Endothelial cell of umbilical vein (primary cell): ENCODE measurements at regions not wholly inside any gene's neighbourhood (a gene's known extent, or its start where the extent isn't known, plus 50 kb on each side); places are given as distances from the start of the nearest gene placed in this dataset.

Experiments
- BruUV-seq: library from RNA; stranded (reverse); fragments of 400-500 nt; replicated peaks from 2 replicates; lab custom pipeline; 2021; lab: Mats Ljungman, UMichigan
- CTCF ChIA-PET: fragments of 300-600, 350-600 bp; sonication (Branson Sonifier 250); formaldehyde crosslinking; loops from one replicate; lab custom pipeline; 2021; ENCODE audit warnings: antibody characterized with exemption, inconsistent platforms; lab: Charles Lee
- POLR2A ChIA-PET: fragments of 300-600, 350-600 bp; sonication (Branson Sonifier 250); formaldehyde crosslinking; loops from one replicate; lab custom pipeline; 2021; ENCODE audit warnings: antibody characterized with exemption, inconsistent platforms; lab: Charles Lee
- DNase-seq: peaks from one replicate; pipeline ENCODE4 v3.0.0-alpha.2; 2011; ENCODE audit warnings: low read depth, low spot score
- FAIRE-seq: peaks from 2 replicates; lab custom pipeline; 2011; peaks lifted over from hg19 to GRCh38; lab: Jason Lieb, UNC
- H2AFZ ChIP-seq: 2 replicates; pipeline ENCODE4 v1.6.0; 2012; ENCODE audit warnings: low read depth, low read length, control low read depth, inconsistent platforms
- H3K27ac ChIP-seq: 2 replicates; pipeline ENCODE4 v1.5.1; 2011; ENCODE audit warnings: low read depth, mild to moderate bottlenecking, control low read depth, low read length, moderate library complexity; ENCODE audit not compliant: insufficient read depth
- H3K27me3 ChIP-seq, 2 experiments: 2 replicates each; pipeline versions ENCODE4 v1.6.0 to v1.6.1; 2011; ENCODE audit warnings: low read length in 2 of 2, mixed read lengths in 1 of 2; ENCODE audit not compliant: control insufficient read depth in 2 of 2, insufficient read depth in 2 of 2
- H3K36me3 ChIP-seq, 2 experiments: 2 replicates in 1 of 2; 3 replicates in 1 of 2; pipeline ENCODE4 v1.5.1; 2011; ENCODE audit warnings: low read length in 2 of 2, mild to moderate bottlenecking in 1 of 2, moderate library complexity in 1 of 2; ENCODE audit not compliant: control insufficient read depth in 2 of 2, insufficient read depth in 2 of 2; ENCODE audit errors: extremely low read depth in 1 of 2
- H3K4me1 ChIP-seq: 3 replicates; pipeline ENCODE4 v1.5.1; 2011; ENCODE audit warnings: mild to moderate bottlenecking, low read length; ENCODE audit not compliant: control insufficient read depth, insufficient read depth; ENCODE audit errors: extremely low read depth
- H3K4me2 ChIP-seq: 2 replicates; pipeline ENCODE4 v1.6.1; 2011; ENCODE audit warnings: low read length, control low read depth, mixed read lengths; ENCODE audit not compliant: insufficient read depth
- H3K4me3 ChIP-seq, 3 experiments: fragments of 200-600 bp in 1 of 3; sonication (generic), shearing (Covaris generic) in 1 of 3; replicated peaks in 1 of 3; 2 replicates each; pipeline ENCODE4 v1.5.1; 2011 to 2016; ENCODE audit warnings: control low read depth in 3 of 3, low read length in 3 of 3, mild to moderate bottlenecking in 2 of 3, inconsistent platforms in 1 of 3, low read depth in 1 of 3, moderate library complexity in 1 of 3; ENCODE audit not compliant: insufficient read depth in 1 of 3
- H3K79me2 ChIP-seq: 2 replicates; pipeline ENCODE4 v1.6.0; 2012; ENCODE audit warnings: low read length, inconsistent platforms; ENCODE audit not compliant: control insufficient read depth, insufficient read depth
- H3K9ac ChIP-seq: replicated peaks from 2 replicates; pipeline ENCODE3; 2011; ENCODE audit warnings: low read length, control low read depth; ENCODE audit not compliant: insufficient read depth; ENCODE audit errors: extremely low read depth
- H3K9me1 ChIP-seq: replicated peaks from 3 replicates; pipeline ENCODE4 v1.6.0; 2011; ENCODE audit warnings: mild to moderate bottlenecking, low read length; ENCODE audit not compliant: control insufficient read depth, insufficient read depth; ENCODE audit errors: extremely low read depth
- H3K9me3 ChIP-seq: replicated peaks from 2 replicates; pipeline ENCODE4 v1.5.1; 2012; ENCODE audit warnings: low read length, inconsistent platforms; ENCODE audit not compliant: control insufficient read depth, insufficient read depth
- H4K20me1 ChIP-seq: replicated peaks from 2 replicates; pipeline ENCODE3; 2011; ENCODE audit warnings: mild to moderate bottlenecking, low read length; ENCODE audit not compliant: control insufficient read depth, insufficient read depth; ENCODE audit errors: extremely low read depth
- EZH2 ChIP-seq: IDR thresholded peaks from 2 replicates; pipeline ENCODE4 v1.6.1; 2012; ENCODE audit warnings: borderline replicate concordance, low read depth, mild to moderate bottlenecking, moderate library complexity, low read length, inconsistent platforms; ENCODE audit not compliant: severe bottlenecking
- FOS ChIP-seq: IDR thresholded peaks from 2 replicates; pipeline ENCODE4 v1.6.1; 2011; ENCODE audit warnings: mild to moderate bottlenecking, low read length, moderate library complexity, borderline replicate concordance; ENCODE audit not compliant: insufficient read depth
- GATA2 ChIP-seq: IDR thresholded peaks from 2 replicates; pipeline ENCODE4 v1.7.0; 2011; ENCODE audit warnings: low read depth, mild to moderate bottlenecking, moderate library complexity, mixed read lengths, low read length; ENCODE audit not compliant: insufficient read length, insufficient read depth
- JUN ChIP-seq: IDR thresholded peaks from 2 replicates; pipeline ENCODE4 v1.6.1; 2011; ENCODE audit warnings: borderline replicate concordance, low read depth; ENCODE audit not compliant: insufficient read length, insufficient read depth
- MAX ChIP-seq: IDR thresholded peaks from 2 replicates; pipeline ENCODE4 v1.6.1; 2011; ENCODE audit not compliant: insufficient read depth, insufficient read length
- MYC ChIP-seq: IDR thresholded peaks from one replicate; pipeline ENCODE4 v1.6.1; 2011; ENCODE audit warnings: mild to moderate bottlenecking, low read depth, low read length
- POLR2A ChIP-seq: IDR thresholded peaks from 2 replicates; pipeline ENCODE4 v1.6.1; 2012; ENCODE audit warnings: low read depth, mild to moderate bottlenecking, control low read depth, low read length
- POLR2AphosphoS5 ChIP-seq: IDR thresholded peaks from 2 replicates; pipeline ENCODE4 v1.6.1; 2012; ENCODE audit warnings: low read depth, mild to moderate bottlenecking, control low read depth, low read length, moderate library complexity; ENCODE audit not compliant: insufficient read depth
- dilution Hi-C: fragments of 300-500 bp; cut with MboI; formaldehyde crosslinking; loops from one replicate; pipeline ENCODE4 v1.15.0; 2019; ENCODE audit warnings: low sequenced_read_pairs; ENCODE audit not compliant: extremely low pct_ligation_motif_present
- intact Hi-C: fragments of 100-400 bp; cut with micrococcal nuclease; formaldehyde crosslinking; loops from one replicate; pipeline ENCODE4 v1.10.0; 2022
- TF ChIP-seq, protein P1 (sequence below), 2 donors: IDR thresholded peaks; 1 replicate in 1 of 2; 2 replicates in 1 of 2; pipeline ENCODE4 v1.5.1; 2011; ENCODE audit warnings: low read length in 2 of 2, mild to moderate bottlenecking in 2 of 2, moderate library complexity in 2 of 2, control low read depth in 1 of 2, inconsistent platforms in 1 of 2, low read depth in 1 of 2; ENCODE audit not compliant: insufficient read depth in 1 of 2; ENCODE audit errors: extremely low read depth in 1 of 2

DNA sequence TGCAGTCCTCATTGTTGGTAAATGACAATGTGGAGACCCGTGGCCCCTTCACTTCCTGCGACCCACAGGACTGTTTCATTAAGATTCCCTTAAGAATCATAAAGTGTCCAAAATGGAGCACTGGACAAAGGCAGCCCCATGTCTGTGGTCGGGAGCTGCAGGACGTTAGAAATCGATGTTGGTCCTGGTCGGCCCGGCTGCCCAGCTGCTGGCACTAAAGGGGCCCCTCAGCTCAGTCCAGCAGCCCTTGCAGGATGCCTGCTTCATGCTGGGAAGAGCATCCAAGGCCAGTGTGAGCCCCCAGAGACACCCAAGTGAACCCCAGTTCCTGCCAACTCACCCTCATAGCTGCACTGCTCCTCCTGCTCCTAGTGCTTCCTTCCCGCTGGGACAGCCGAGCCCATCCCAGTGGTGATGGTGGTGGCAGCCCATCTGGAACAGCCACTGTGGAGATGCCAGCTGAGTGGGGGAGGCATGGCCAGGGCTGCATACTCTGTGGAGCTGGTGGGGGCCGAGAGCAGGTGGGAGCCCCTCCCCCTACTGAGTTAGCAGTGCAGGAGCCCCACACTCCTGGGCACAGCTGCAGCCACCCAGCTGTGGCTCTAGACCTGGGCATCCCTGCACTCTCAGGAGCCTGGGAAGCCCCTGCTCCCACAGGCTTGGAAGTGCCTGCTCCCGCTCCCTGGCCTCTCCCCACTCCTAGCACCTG lies 168.0 kb upstream of the IRX2 start:
- Histone ChIP-seq H3K9me3 (no peaks in the 10 kb centered on the region), H3K9ac (no peak overlapping the region), H3K9me1 (no peaks in the 10 kb centered on the region), H2AFZ (no peak overlapping the region), H4K20me1 (no peaks in the 10 kb centered on the region), H3K36me3 (no peaks in the 10 kb centered on the region), H3K27me3 (no peaks in the 10 kb centered on the region), H3K4me1 (no peaks in the 10 kb centered on the region), H3K4me3 (no peak overlapping the region), H3K27ac (no peak overlapping the region), H3K79me2 (no peaks in the 10 kb centered on the region), H3K4me2 (no peak overlapping the region)
- ChIA-PET CTCF (no interaction called here), POLR2A (no interaction called here)
- dilution Hi-C loops (no loop called here), intact Hi-C loops (no loop called here)
- no peak for FAIRE-seq
- TF ChIP-seq GATA2, result no peak
- TF ChIP-seq JUN, result no peak
- no peak for TF ChIP-seq MAX
- TF ChIP-seq, protein P1, sequence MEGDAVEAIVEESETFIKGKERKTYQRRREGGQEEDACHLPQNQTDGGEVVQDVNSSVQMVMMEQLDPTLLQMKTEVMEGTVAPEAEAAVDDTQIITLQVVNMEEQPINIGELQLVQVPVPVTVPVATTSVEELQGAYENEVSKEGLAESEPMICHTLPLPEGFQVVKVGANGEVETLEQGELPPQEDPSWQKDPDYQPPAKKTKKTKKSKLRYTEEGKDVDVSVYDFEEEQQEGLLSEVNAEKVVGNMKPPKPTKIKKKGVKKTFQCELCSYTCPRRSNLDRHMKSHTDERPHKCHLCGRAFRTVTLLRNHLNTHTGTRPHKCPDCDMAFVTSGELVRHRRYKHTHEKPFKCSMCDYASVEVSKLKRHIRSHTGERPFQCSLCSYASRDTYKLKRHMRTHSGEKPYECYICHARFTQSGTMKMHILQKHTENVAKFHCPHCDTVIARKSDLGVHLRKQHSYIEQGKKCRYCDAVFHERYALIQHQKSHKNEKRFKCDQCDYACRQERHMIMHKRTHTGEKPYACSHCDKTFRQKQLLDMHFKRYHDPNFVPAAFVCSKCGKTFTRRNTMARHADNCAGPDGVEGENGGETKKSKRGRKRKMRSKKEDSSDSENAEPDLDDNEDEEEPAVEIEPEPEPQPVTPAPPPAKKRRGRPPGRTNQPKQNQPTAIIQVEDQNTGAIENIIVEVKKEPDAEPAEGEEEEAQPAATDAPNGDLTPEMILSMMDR (IDR thresholded peaks at IDR 0.05; ENCODE audit: extremely low read depth in 1 of 2, insufficient read depth in 1 of 2, low read depth in 1 of 2, low read length in 2 of 2), result no peak
- no peak for TF ChIP-seq POLR2AphosphoS5
- no peak for TF ChIP-seq POLR2A
- TF ChIP-seq MYC, result no peak
- TF ChIP-seq EZH2, result no peak
- no peak for TF ChIP-seq FOS
- no peak for DNase-seq
- no TSS peak for BruUV-seq
